ENCODE measurements at regions not wholly inside any gene's neighbourhood (a gene's known extent, or its start where the extent isn't known, plus 50 kb on each side); places are given as distances from the start of the nearest gene placed in this dataset.

- Histone ChIP-seq H3K36me3 (ENCODE audit: control insufficient read depth in 2 of 2, insufficient read depth in 2 of 2, low read length in 1 of 2) (peaks cover 14 to 54% of the 10 kb centered on the region in 2 donors), H3K9me3 (ENCODE audit: control insufficient read depth in 2 of 2, insufficient read depth in 1 of 2, low read depth in 1 of 2, low read length in 1 of 2) (peaks cover 0 to 4% of the 10 kb centered on the region in 2 donors), H3K27me3 (ENCODE audit: control insufficient read depth in 1 of 2, insufficient read depth in 2 of 2, low read length in 2 of 2) (no peaks in the 10 kb centered on the region), H3K4me3 (ENCODE audit: low read depth in 1 of 2, low read length in 2 of 2) (no peak overlapping the region), H3K27ac (ENCODE audit: low read depth in 2 of 2, low read length in 1 of 2) (no peak overlapping the region), H3K4me1 (ENCODE audit: control insufficient read depth in 2 of 2, insufficient read depth in 2 of 2, low read length in 1 of 2) (peaks cover 0 to 2% of the 10 kb centered on the region in 2 donors)
- WGBS, 2 donors, result 95% methylated on average over 23 of the region's 23 CpGs
Observed at GRCh38 chr19:5214371-5214770, 126.2 kb downstream of the PTPRS start.

- WGBS, 2 donors, result 87 to 90% methylated on average over 3 of the region's 3 CpGs
Observed at GRCh38 chr19:5213667-5214066, 126.9 kb downstream of the PTPRS start.

GRCh38 chr19:5212101-5212500 is 128.5 kb downstream of the PTPRS start:
- Histone ChIP-seq H3K27ac (ENCODE audit: low read depth in 2 of 2, low read length in 1 of 2) (no peak overlapping the region), H3K27me3 (ENCODE audit: control insufficient read depth in 1 of 2, insufficient read depth in 2 of 2, low read length in 2 of 2) (no peaks in the 10 kb centered on the region), H3K36me3 (ENCODE audit: control insufficient read depth in 2 of 2, insufficient read depth in 2 of 2, low read length in 1 of 2) (peaks cover 7 to 70% of the 10 kb centered on the region in 2 donors), H3K9me3 (ENCODE audit: control insufficient read depth in 2 of 2, insufficient read depth in 1 of 2, low read depth in 1 of 2, low read length in 1 of 2) (peaks cover 0 to 4% of the 10 kb centered on the region in 2 donors), H3K4me3 (ENCODE audit: low read depth in 1 of 2, low read length in 2 of 2) (no peak overlapping the region), H3K4me1 (ENCODE audit: control insufficient read depth in 2 of 2, insufficient read depth in 2 of 2, low read length in 1 of 2) (peaks cover 0 to 2% of the 10 kb centered on the region in 2 donors)
- whole genome bisulfite sequencing, 2 donors, result 94 to 95% methylated on average over 30 of the region's 30 CpGs

More at GRCh38 chr19:5213667-5214066, 126.9 kb downstream of the PTPRS start:
- peaks cover 0 to 2% of the 10 kb centered on the region in 2 donors for H3K4me1 ChIP-seq (ENCODE audit: control insufficient read depth in 2 of 2, insufficient read depth in 2 of 2, low read length in 1 of 2)
- H3K27ac ChIP-seq (ENCODE audit: low read depth in 2 of 2, low read length in 1 of 2), result no peak overlapping the region
- H3K27me3 ChIP-seq (ENCODE audit: control insufficient read depth in 1 of 2, insufficient read depth in 2 of 2, low read length in 2 of 2), result no peaks in the 10 kb centered on the region
- H3K4me3 ChIP-seq (ENCODE audit: low read depth in 1 of 2, low read length in 2 of 2), result no peak overlapping the region
- peaks cover 0 to 4% of the 10 kb centered on the region in 2 donors for H3K9me3 ChIP-seq (ENCODE audit: control insufficient read depth in 2 of 2, insufficient read depth in 1 of 2, low read depth in 1 of 2, low read length in 1 of 2)
- peaks cover 9 to 60% of the 10 kb centered on the region in 2 donors for H3K36me3 ChIP-seq (ENCODE audit: control insufficient read depth in 2 of 2, insufficient read depth in 2 of 2, low read length in 1 of 2)

GRCh38 chr19:5211217-5211822 is 129.3 kb downstream of the PTPRS start:
- no peak overlapping the region for H3K4me3 ChIP-seq (ENCODE audit: low read depth in 1 of 2, low read length in 2 of 2)
- peaks cover 7 to 67% of the 10 kb centered on the region in 2 donors for H3K36me3 ChIP-seq (ENCODE audit: control insufficient read depth in 2 of 2, insufficient read depth in 2 of 2, low read length in 1 of 2)
- no peaks in the 10 kb centered on the region for H3K27me3 ChIP-seq (ENCODE audit: control insufficient read depth in 1 of 2, insufficient read depth in 2 of 2, low read length in 2 of 2)
- H3K4me1 ChIP-seq (ENCODE audit: control insufficient read depth in 2 of 2, insufficient read depth in 2 of 2, low read length in 1 of 2), result peaks cover 0 to 2% of the 10 kb centered on the region in 2 donors
- H3K27ac ChIP-seq (ENCODE audit: low read depth in 2 of 2, low read length in 1 of 2), result no peak overlapping the region
- peaks cover 0 to 4% of the 10 kb centered on the region in 2 donors for H3K9me3 ChIP-seq (ENCODE audit: control insufficient read depth in 2 of 2, insufficient read depth in 1 of 2, low read depth in 1 of 2, low read length in 1 of 2)
- 97% methylated on average over 9 of the region's 9 CpGs for WGBS, 2 donors

GRCh38 chr19:5210556-5210955 is 130.1 kb downstream of the PTPRS start:
- Histone ChIP-seq H3K4me1 (ENCODE audit: control insufficient read depth in 2 of 2, insufficient read depth in 2 of 2, low read length in 1 of 2) (peaks cover 0 to 2% of the 10 kb centered on the region in 2 donors), H3K4me3 (ENCODE audit: low read depth in 1 of 2, low read length in 2 of 2) (no peak overlapping the region), H3K9me3 (ENCODE audit: control insufficient read depth in 2 of 2, insufficient read depth in 1 of 2, low read depth in 1 of 2, low read length in 1 of 2) (peaks cover 0 to 4% of the 10 kb centered on the region in 2 donors), H3K27ac (ENCODE audit: low read depth in 2 of 2, low read length in 1 of 2) (no peak overlapping the region), H3K36me3 (ENCODE audit: control insufficient read depth in 2 of 2, insufficient read depth in 2 of 2, low read length in 1 of 2) (peaks cover 7 to 62% of the 10 kb centered on the region in 2 donors), H3K27me3 (ENCODE audit: control insufficient read depth in 1 of 2, insufficient read depth in 2 of 2, low read length in 2 of 2) (no peaks in the 10 kb centered on the region)
- WGBS, 2 donors, result 95 to 97% methylated on average over 23 of the region's 23 CpGs

- H3K36me3 ChIP-seq (ENCODE audit: control insufficient read depth in 2 of 2, insufficient read depth in 2 of 2, low read length in 1 of 2), result peaks cover 7 to 42% of the 10 kb centered on the region in 2 donors
Observed at GRCh38 chr19:5207806-5208205, 132.8 kb downstream of the PTPRS start.

GRCh38 chr19:5206751-5207075 is 133.9 kb downstream of the PTPRS start:
- no peaks in the 10 kb centered on the region for H3K27me3 ChIP-seq (ENCODE audit: control insufficient read depth in 1 of 2, insufficient read depth in 2 of 2, low read length in 2 of 2)
- H3K9me3 ChIP-seq (ENCODE audit: control insufficient read depth in 2 of 2, insufficient read depth in 1 of 2, low read depth in 1 of 2, low read length in 1 of 2), result peaks cover 0 to 7% of the 10 kb centered on the region in 2 donors
- no peak overlapping the region for H3K4me3 ChIP-seq (ENCODE audit: low read depth in 1 of 2, low read length in 2 of 2)
- no peaks in the 10 kb centered on the region for H3K4me1 ChIP-seq (ENCODE audit: control insufficient read depth in 2 of 2, insufficient read depth in 2 of 2, low read length in 1 of 2)
- 82 to 88% methylated on average over 11 of the region's 11 CpGs for WGBS, 2 donors
- H3K27ac ChIP-seq (ENCODE audit: low read depth in 2 of 2, low read length in 1 of 2), result no peak overlapping the region
- H3K36me3 ChIP-seq (ENCODE audit: control insufficient read depth in 2 of 2, insufficient read depth in 2 of 2, low read length in 1 of 2), result peaks cover 7 to 36% of the 10 kb centered on the region in 2 donors

More at GRCh38 chr19:5207806-5208205, 132.8 kb downstream of the PTPRS start:
- no peaks in the 10 kb centered on the region for H3K4me1 ChIP-seq (ENCODE audit: control insufficient read depth in 2 of 2, insufficient read depth in 2 of 2, low read length in 1 of 2)
- no peaks in the 10 kb centered on the region for H3K27me3 ChIP-seq (ENCODE audit: control insufficient read depth in 1 of 2, insufficient read depth in 2 of 2, low read length in 2 of 2)
- H3K27ac ChIP-seq (ENCODE audit: low read depth in 2 of 2, low read length in 1 of 2), result no peak overlapping the region
- peaks cover 0 to 7% of the 10 kb centered on the region in 2 donors for H3K9me3 ChIP-seq (ENCODE audit: control insufficient read depth in 2 of 2, insufficient read depth in 1 of 2, low read depth in 1 of 2, low read length in 1 of 2)
- 94 to 95% methylated on average over 17 of the region's 17 CpGs for WGBS, 2 donors
- no peak overlapping the region for H3K4me3 ChIP-seq (ENCODE audit: low read depth in 1 of 2, low read length in 2 of 2)

- Histone ChIP-seq H3K36me3 (ENCODE audit: control insufficient read depth in 2 of 2, insufficient read depth in 2 of 2, low read length in 1 of 2) (peaks cover 1 to 31% of the 10 kb centered on the region in 2 donors), H3K27ac (ENCODE audit: low read depth in 2 of 2, low read length in 1 of 2) (no peak overlapping the region), H3K9me3 (ENCODE audit: control insufficient read depth in 2 of 2, insufficient read depth in 1 of 2, low read depth in 1 of 2, low read length in 1 of 2) (peaks cover 3 to 4% of the 10 kb centered on the region in 2 donors), H3K4me3 (ENCODE audit: low read depth in 1 of 2, low read length in 2 of 2) (no peak overlapping the region), H3K27me3 (ENCODE audit: control insufficient read depth in 1 of 2, insufficient read depth in 2 of 2, low read length in 2 of 2) (no peaks in the 10 kb centered on the region), H3K4me1 (ENCODE audit: control insufficient read depth in 2 of 2, insufficient read depth in 2 of 2, low read length in 1 of 2) (no peaks in the 10 kb centered on the region)
- 73 to 77% methylated on average over 27 to 29 of the region's 29 CpGs for WGBS, 2 donors
Observed at GRCh38 chr19:5205937-5206750, 134.5 kb downstream of the PTPRS start.

GRCh38 chr19:5205381-5205780 is 135.2 kb downstream of the PTPRS start:
- H3K27me3 ChIP-seq (ENCODE audit: control insufficient read depth in 1 of 2, insufficient read depth in 2 of 2, low read length in 2 of 2), result no peaks in the 10 kb centered on the region
- no peak overlapping the region for H3K4me3 ChIP-seq (ENCODE audit: low read depth in 1 of 2, low read length in 2 of 2)
- H3K27ac ChIP-seq (ENCODE audit: low read depth in 2 of 2, low read length in 1 of 2), result no peak overlapping the region
- no peaks in the 10 kb centered on the region for H3K4me1 ChIP-seq (ENCODE audit: control insufficient read depth in 2 of 2, insufficient read depth in 2 of 2, low read length in 1 of 2)
- H3K36me3 ChIP-seq (ENCODE audit: control insufficient read depth in 2 of 2, insufficient read depth in 2 of 2, low read length in 1 of 2), result peaks cover 0 to 24% of the 10 kb centered on the region in 2 donors
- 88 to 89% methylated on average over 13 of the region's 13 CpGs for WGBS, 2 donors
- H3K9me3 ChIP-seq (ENCODE audit: control insufficient read depth in 2 of 2, insufficient read depth in 1 of 2, low read depth in 1 of 2, low read length in 1 of 2), result peaks cover 4 to 5% of the 10 kb centered on the region in 2 donors
